ENCODE measurements at regions not wholly inside any gene's neighbourhood (a gene's known extent, or its start where the extent isn't known, plus 50 kb on each side); places are given as distances from the start of the nearest gene placed in this dataset.

- peaks cover 4% of the 10 kb centered on the region for H3K9me3 Mint-ChIP-seq
- no peak for TF ChIP-seq CTCF (conservative IDR thresholded peaks at IDR 0.05)
These were observed 322.0 kb upstream of the LCORL start for GRCh38 chr4:18343581-18343980.

GRCh38 chr4:18342847-18343246, 321.3 kb upstream of the LCORL start:
- no peaks in the 10 kb centered on the region for H3K36me3 Mint-ChIP-seq (ENCODE audit: low read depth)
- no peaks in the 10 kb centered on the region for H3K4me1 Mint-ChIP-seq
- DNase-seq (ENCODE audit: low read depth, low spot score): no peak
- H3K4me3 Mint-ChIP-seq: no peak overlapping the region
- TF ChIP-seq CTCF (conservative IDR thresholded peaks at IDR 0.05): no peak
- peaks cover 6% of the 10 kb centered on the region for H3K9me3 Mint-ChIP-seq
- H3K27me3 Mint-ChIP-seq (ENCODE audit: low read depth): peaks cover 6% of the 10 kb centered on the region
- no peak overlapping the region for H3K27ac Mint-ChIP-seq (ENCODE audit: unreplicated experiment)

More at GRCh38 chr4:18343581-18343980, 322.0 kb upstream of the LCORL start:
- Mint-ChIP-seq H3K4me1 (no peaks in the 10 kb centered on the region), H3K27ac (ENCODE audit: unreplicated experiment) (no peak overlapping the region), H3K4me3 (no peak overlapping the region), H3K36me3 (ENCODE audit: low read depth) (no peaks in the 10 kb centered on the region), H3K27me3 (ENCODE audit: low read depth) (peaks cover 13% of the 10 kb centered on the region)
- DNase-seq (ENCODE audit: low read depth, low spot score): no peak

- H3K4me1 Mint-ChIP-seq: peaks cover 10% of the 10 kb centered on the region
- H3K27me3 Mint-ChIP-seq (ENCODE audit: low read depth): no peaks in the 10 kb centered on the region
- no peak for DNase-seq (ENCODE audit: low read depth, low spot score)
- peak overlapping the region; percentile 9 for H3K27ac Mint-ChIP-seq (ENCODE audit: unreplicated experiment)
- TF ChIP-seq CTCF (conservative IDR thresholded peaks at IDR 0.05): no peak
- no peaks in the 10 kb centered on the region for H3K36me3 Mint-ChIP-seq (ENCODE audit: low read depth)
- no peak overlapping the region for H3K4me3 Mint-ChIP-seq
- no peaks in the 10 kb centered on the region for H3K9me3 Mint-ChIP-seq
These were observed 300.5 kb upstream of the LCORL start for GRCh38 chr4:18321956-18322530.

GRCh38 chr4:18319431-18319830, 297.9 kb upstream of the LCORL start:
- Mint-ChIP-seq H3K4me1 (peaks cover 10% of the 10 kb centered on the region), H3K4me3 (no peak overlapping the region), H3K27ac (ENCODE audit: unreplicated experiment) (no peak overlapping the region), H3K27me3 (ENCODE audit: low read depth) (no peaks in the 10 kb centered on the region), H3K9me3 (no peaks in the 10 kb centered on the region), H3K36me3 (ENCODE audit: low read depth) (no peaks in the 10 kb centered on the region)
- TF ChIP-seq CTCF (conservative IDR thresholded peaks at IDR 0.05): no peak
- no peak for DNase-seq (ENCODE audit: low read depth, low spot score)

GRCh38 chr4:18318682-18319388, 297.3 kb upstream of the LCORL start:
- Mint-ChIP-seq H3K27me3 (ENCODE audit: low read depth) (no peaks in the 10 kb centered on the region), H3K27ac (ENCODE audit: unreplicated experiment) (no peak overlapping the region), H3K9me3 (no peaks in the 10 kb centered on the region), H3K4me3 (no peak overlapping the region), H3K36me3 (ENCODE audit: low read depth) (no peaks in the 10 kb centered on the region), H3K4me1 (peaks cover 10% of the 10 kb centered on the region)
- no peak for DNase-seq (ENCODE audit: low read depth, low spot score)
- TF ChIP-seq CTCF (conservative IDR thresholded peaks at IDR 0.05): no peak
